ENCODE measurements at regions not wholly inside any gene's neighbourhood (a gene's known extent, or its start where the extent isn't known, plus 50 kb on each side); places are given as distances from the start of the nearest gene placed in this dataset.
A peak's percentile ranks its signal among the peaks of the same experiment; 100 is the strongest.

- no peak for DNase-seq (ENCODE audit: low read depth in 3 of 3)
Observed at GRCh38 chr17:74080656-74081582, 122.6 kb upstream of the RPL38 start.

- DNase-seq (ENCODE audit: low read depth in 3 of 3) = no peak
Observed at GRCh38 chr17:74082886-74083285, 120.6 kb upstream of the RPL38 start.

- DNase-seq (ENCODE audit: low read depth in 3 of 3) = no peak
Observed at GRCh38 chr17:74083321-74083720, 120.2 kb upstream of the RPL38 start.

- DNase-seq (ENCODE audit: low read depth in 3 of 3) = no peak
Observed at GRCh38 chr17:74085434-74085833, 118.0 kb upstream of the RPL38 start.

- no peak for DNase-seq (ENCODE audit: low read depth in 3 of 3)
Observed at GRCh38 chr17:74087002-74087585, 116.4 kb upstream of the RPL38 start.

GRCh38 chr17:74088285-74088933, 115.1 kb upstream of the RPL38 start:
- DNase-seq (ENCODE audit: low read depth in 3 of 3) = no peak

- DNase-seq (ENCODE audit: low read depth in 3 of 3) = no peak
Observed at GRCh38 chr17:74088934-74089329, 114.5 kb upstream of the RPL38 start.

- no peak for DNase-seq (ENCODE audit: low read depth in 3 of 3)
Observed at GRCh38 chr17:74089380-74089779, 114.1 kb upstream of the RPL38 start.

GRCh38 chr17:74089869-74090464, 113.5 kb upstream of the RPL38 start:
- peak in 2 of 3 experiments; percentile 6 to 62 for DNase-seq (ENCODE audit: low read depth in 3 of 3)

GRCh38 chr17:74094651-74095050, 108.8 kb upstream of the RPL38 start:
- no peak for DNase-seq (ENCODE audit: low read depth in 3 of 3)

GRCh38 chr17:74096456-74096855, 107.0 kb upstream of the RPL38 start:
- no peak for DNase-seq (ENCODE audit: low read depth in 3 of 3)

- DNase-seq (ENCODE audit: low read depth in 3 of 3) = no peak
Observed at GRCh38 chr17:74097450-74098135, 105.9 kb upstream of the RPL38 start.

GRCh38 chr17:74098136-74099024, 105.1 kb upstream of the RPL38 start:
- DNase-seq (ENCODE audit: low read depth in 3 of 3) = no peak

GRCh38 chr17:74099442-74100340, 103.8 kb upstream of the RPL38 start:
- DNase-seq (ENCODE audit: low read depth in 3 of 3) = no peak

- DNase-seq (ENCODE audit: low read depth in 3 of 3) = no peak
Observed at GRCh38 chr17:74104921-74105320, 98.6 kb upstream of the RPL38 start.

- DNase-seq (ENCODE audit: low read depth in 3 of 3) = no peak
Observed at GRCh38 chr17:74107107-74107506, 96.4 kb upstream of the RPL38 start.

- no peak for DNase-seq (ENCODE audit: low read depth in 3 of 3)
Observed at GRCh38 chr17:74108126-74108705, 95.3 kb upstream of the RPL38 start.

- no peak for DNase-seq (ENCODE audit: low read depth in 3 of 3)
Observed at GRCh38 chr17:74110467-74110866, 93.0 kb upstream of the RPL38 start.

GRCh38 chr17:74113326-74113725, 90.2 kb upstream of the RPL38 start:
- no peak for DNase-seq (ENCODE audit: low read depth in 3 of 3)
